HCT116 (cell line): ENCODE measurements at regions not wholly inside any gene's neighbourhood (a gene's known extent, or its start where the extent isn't known, plus 50 kb on each side); places are given as distances from the start of the nearest gene placed in this dataset.

Experiments used
- CEBPB ChIP-seq: IDR thresholded peaks from 2 replicates; pipeline ENCODE4 v1.6.1; 2012; ENCODE audit warnings: low read depth
- CTCF ChIP-seq, 3 experiments: fragments of 200-600 bp in 1 of 3; sonication (generic) in 1 of 3; IDR thresholded peaks in 2 of 3; conservative IDR thresholded peaks in 1 of 3; 2 replicates each; pipeline ENCODE4 v1.5.1; 2012 to 2017; ENCODE audit warnings: low read depth in 2 of 3, low read length in 2 of 3, antibody characterized with exemption in 1 of 3, borderline replicate concordance in 1 of 3, control low read depth in 1 of 3, mild to moderate bottlenecking in 1 of 3, mixed read lengths in 1 of 3, mixed run types in 1 of 3, moderate library complexity in 1 of 3; ENCODE audit not compliant: insufficient read depth in 1 of 3
- EGR1 ChIP-seq: IDR thresholded peaks from 2 replicates; pipeline ENCODE4 v1.6.1; 2012; ENCODE audit warnings: low read depth
- ELF1 ChIP-seq: IDR thresholded peaks from 2 replicates; pipeline ENCODE4 v1.6.1; 2012; ENCODE audit warnings: low read depth, borderline replicate concordance
- EZH2 ChIP-seq: fragments of 200-600 bp; sonication (generic); IDR thresholded peaks from 2 replicates; pipeline ENCODE4 v1.6.1; 2017; ENCODE audit warnings: antibody characterized with exemption, mixed run types
- EZH2phosphoT487 ChIP-seq: fragments of 200-600 bp; IDR thresholded peaks from 2 replicates; pipeline ENCODE4 v1.6.1; 2018; ENCODE audit warnings: antibody characterized with exemption, borderline replicate concordance
- JUND ChIP-seq: IDR thresholded peaks from 2 replicates; pipeline ENCODE4 v1.6.1; 2012
- POLR2A ChIP-seq: IDR thresholded peaks from 2 replicates; pipeline ENCODE4 v1.7.0; 2011; ENCODE audit warnings: borderline replicate concordance; ENCODE audit not compliant: insufficient read depth, insufficient read length; ENCODE audit errors: extremely low read depth
- POLR2AphosphoS5 ChIP-seq: IDR thresholded peaks from 2 replicates; pipeline ENCODE4 v1.6.1; 2011; ENCODE audit warnings: mild to moderate bottlenecking, low read depth, low read length, moderate library complexity
- SIN3A ChIP-seq: IDR thresholded peaks from 2 replicates; pipeline ENCODE4 v1.6.1; 2012; ENCODE audit warnings: low read depth
- SP1 ChIP-seq: IDR thresholded peaks from 2 replicates; pipeline ENCODE4 v1.6.1; 2012; ENCODE audit warnings: low read depth
- ZNF274 ChIP-seq: fragments of 200-500 bp; sonication (Bioruptor generic); IDR thresholded peaks from 2 replicates; pipeline ENCODE4 v1.6.1; 2014; ENCODE audit warnings: mild to moderate bottlenecking, low read depth, low read length, inconsistent platforms
- TF ChIP-seq, protein P1 (sequence below): IDR thresholded peaks from 2 replicates; pipeline ENCODE4 v1.6.1; 2012

DNA sequence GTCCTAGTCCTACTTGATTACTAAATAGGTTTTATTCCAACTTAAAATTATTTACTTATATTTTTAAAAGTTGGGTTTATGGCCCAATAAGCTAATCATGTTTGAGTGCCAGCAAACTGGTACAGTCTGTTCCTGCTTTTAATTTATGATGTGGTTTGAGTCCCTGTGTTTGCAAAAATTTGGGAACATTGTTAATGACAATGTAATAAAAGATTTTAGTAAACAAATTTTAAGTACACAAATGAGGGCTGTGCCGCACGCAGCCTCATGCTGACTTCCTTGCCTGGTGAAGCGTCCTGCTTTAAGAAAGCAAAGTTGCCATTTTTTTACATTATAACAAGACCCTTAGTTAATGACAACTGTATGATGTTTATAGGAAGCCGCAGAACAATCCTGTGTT lies 96.8 kb upstream of the MAP1B start:
- TF ChIP-seq CTCF (IDR thresholded peaks at IDR 0.05 in 2 of 3, conservative IDR thresholded peaks at IDR 0.05 in 1 of 3; ENCODE audit: borderline replicate concordance in 1 of 3, insufficient read depth in 1 of 3, low read depth in 2 of 3, low read length in 2 of 3), result no peak
- no peak for TF ChIP-seq EZH2phosphoT487
- TF ChIP-seq EZH2, result no peak
- TF ChIP-seq SIN3A, result no peak
- no peak for TF ChIP-seq JUND
- no peak for TF ChIP-seq POLR2A
- TF ChIP-seq, protein P1, sequence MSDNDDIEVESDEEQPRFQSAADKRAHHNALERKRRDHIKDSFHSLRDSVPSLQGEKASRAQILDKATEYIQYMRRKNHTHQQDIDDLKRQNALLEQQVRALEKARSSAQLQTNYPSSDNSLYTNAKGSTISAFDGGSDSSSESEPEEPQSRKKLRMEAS, result no peak
- TF ChIP-seq SP1, result no peak
- TF ChIP-seq ZNF274, result no peak
- TF ChIP-seq POLR2AphosphoS5, result no peak
- TF ChIP-seq CEBPB, result no peak
- no peak for TF ChIP-seq EGR1
- no peak for TF ChIP-seq ELF1
